Right lung (tissue), 2 donors: ENCODE measurements at regions not wholly inside any gene's neighbourhood (a gene's known extent, or its start where the extent isn't known, plus 50 kb on each side); places are given as distances from the start of the nearest gene placed in this dataset.
"Not testable (repeated sequence)": the region's sequence is repeated elsewhere in the genome, so short reads cannot be mapped to it uniquely, and the experiment has no call there.

Source experiments
- DNase-seq, 2 donors: peaks; one replicate each; pipeline ENCODE4 v3.0.0-alpha.2; 2013

DNA sequence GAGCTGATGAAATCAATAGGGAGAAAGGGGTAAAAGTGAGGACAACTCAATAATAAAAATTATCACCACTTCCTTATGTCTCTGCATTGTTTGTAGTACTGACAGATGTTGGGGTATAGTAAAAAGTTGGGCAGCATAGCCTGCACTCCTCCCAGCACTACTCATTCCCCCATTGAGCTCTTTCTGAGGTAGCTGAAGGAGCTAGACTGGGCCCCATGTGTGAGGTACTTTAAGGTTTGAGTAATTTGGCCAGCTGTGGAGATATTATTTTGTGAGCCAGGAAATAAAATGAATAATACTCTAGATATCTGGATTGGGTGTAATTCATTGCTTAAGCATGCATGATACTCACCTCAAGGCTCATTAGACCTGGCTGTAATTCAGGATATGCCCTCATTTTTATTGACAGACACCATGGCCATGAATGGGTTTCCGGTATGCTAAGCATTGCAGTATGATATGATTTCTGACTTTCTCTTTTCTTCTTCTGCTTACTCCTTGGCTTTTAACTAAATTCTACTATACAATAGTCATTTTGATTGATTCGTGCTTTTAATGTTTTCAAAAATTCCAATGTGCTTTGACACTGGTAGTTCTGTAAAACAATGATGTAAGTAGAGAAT, 283.9 kb upstream of the RIMS1 start:
- DNase-seq = no peak

DNA sequence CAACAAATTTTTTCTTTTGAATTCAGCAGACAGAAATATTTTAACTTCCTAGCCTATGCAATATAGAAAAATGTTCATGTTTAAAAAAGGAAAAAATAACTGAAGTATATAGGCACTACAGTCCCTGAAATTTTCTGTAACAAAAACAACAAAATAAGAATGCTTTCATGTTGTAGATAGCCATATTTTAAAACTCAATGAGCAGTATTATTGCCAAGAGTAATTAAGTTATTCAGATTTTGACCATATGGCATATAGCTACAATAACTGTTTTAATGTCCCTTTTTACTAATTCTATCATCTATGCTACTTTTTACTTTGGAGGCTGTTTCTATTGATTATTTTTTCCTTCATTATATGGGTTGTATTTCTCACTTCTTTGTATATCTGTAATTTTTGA, 283.3 kb upstream of the RIMS1 start:
- DNase-seq = peak in 1 of 2 donors; percentile 16

DNA sequence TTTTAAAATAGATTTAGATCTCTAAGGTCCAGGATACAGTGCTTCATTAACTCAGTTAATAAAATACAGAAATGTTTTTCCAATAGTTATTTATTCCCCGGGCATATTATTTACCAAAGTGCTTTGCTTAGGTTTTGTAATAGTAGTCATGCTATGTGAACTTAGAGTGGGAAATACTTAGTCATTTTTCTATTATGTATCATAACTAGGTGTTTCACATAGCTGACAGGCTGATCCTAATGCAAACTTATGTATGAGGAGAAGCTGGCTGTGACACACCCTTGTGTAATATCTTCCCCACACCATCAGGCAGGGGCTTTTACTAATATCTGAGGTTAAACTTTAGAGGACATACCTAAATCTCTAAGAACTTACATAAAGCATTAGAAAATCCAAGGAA, 277.7 kb upstream of the RIMS1 start:
- DNase-seq = no peak

DNA sequence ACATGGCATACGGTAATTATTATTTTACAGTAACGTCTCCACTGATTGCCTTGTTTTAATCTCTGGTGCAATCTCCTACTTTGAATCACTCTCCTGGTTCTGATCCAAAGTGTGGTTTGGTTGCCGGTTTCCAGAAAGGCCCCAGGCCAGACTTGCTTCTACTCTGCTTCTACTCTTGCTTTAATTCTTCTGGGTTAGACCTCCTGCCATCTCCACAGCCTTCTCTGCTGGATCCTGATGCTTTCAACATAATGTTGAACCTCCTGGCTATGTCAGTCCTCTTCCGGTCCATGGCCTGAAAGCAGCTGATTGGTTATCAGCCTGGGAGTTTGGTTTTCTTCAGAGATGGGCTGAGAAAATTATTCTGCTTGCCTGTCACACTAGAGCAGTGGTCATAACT, 266.5 kb upstream of the RIMS1 start:
- DNase-seq = no peak

DNA sequence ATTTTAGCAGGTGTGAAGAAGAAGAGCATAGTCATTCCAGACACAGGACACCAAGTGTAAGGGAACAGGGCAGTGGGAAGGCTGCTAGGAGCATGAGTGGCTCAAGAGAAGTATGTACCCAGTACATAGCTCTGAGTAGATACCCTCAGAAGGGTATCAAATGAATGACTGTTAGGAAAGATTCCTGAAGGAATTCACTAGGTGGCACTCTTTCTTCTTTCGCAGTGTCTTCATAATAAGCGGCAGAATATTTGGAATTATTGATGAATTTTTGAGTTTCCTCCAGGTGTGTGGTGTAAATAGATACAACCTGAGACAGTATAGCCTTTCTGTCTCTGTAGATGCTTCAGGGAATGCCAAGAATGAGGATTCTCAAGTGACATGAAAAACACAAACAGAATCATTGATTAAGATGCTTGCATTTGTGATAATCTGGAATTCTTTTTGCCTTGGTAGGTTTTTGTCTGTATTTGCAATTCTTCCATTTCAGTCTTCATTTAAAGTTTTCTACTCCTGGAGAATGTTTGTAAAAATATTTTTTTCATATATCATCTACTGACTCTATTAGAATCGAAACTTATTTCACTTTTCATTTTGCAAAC, 264.3 kb upstream of the RIMS1 start:
- DNase-seq = no peak

DNA sequence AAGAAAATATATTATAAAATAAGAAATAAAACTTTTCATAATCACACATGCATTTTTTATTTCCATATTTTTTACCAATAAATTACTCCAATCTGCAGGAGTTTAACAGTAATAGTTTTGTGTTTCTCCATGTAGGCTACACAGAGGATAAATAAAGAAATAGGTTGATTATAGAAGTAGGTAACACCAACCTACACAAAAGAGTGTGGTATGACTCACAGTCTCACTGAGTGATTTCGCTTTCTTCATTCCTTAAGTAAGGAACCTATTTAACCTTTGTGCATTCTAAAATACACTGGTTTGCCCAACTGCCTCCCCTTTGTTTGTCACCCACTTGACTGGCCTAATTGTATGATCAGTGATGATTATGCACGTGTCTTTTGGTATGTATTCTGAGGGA, 244.2 kb upstream of the RIMS1 start:
- DNase-seq = no peak

DNA sequence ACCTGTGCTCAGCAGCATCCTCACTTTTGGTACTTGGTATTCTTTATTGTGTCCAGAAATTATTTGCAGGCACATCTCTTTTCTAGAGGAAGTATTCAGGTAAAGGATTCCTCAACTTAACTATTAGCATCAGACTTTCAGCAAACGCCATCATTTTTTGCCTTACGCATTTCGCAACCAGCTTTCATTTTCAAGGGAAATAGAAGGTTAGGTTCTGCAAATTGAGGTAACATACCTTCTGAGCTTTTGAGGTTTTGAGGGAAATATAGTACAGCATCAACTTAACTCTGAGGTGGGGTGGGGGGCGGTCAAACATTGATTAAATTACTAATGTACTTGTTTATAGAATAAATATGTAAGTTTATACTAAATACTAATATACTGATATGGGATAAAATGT, 243.6 kb upstream of the RIMS1 start:
- no peak for DNase-seq

DNA sequence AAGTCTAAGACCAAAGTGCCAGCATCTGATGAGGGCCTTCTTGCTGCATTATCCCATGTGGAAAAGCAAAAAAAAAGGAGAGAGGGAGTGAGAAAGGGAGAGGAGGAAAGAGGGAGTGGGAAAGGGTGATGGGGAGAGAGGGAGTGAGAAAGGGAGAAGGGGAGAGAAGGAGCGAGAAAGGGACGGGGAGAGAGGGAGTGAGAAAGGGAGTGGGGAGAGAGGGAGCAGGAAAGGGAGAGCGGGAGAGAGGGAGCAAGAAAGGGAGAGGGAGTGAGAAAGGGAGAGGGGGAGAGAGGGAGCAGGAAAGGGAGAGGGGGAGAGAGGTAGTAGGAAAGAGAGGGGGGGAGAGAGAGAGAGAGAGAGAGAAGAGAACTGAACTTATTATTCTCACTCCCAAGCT, 241.1 kb upstream of the RIMS1 start:
- no peak for DNase-seq

DNA sequence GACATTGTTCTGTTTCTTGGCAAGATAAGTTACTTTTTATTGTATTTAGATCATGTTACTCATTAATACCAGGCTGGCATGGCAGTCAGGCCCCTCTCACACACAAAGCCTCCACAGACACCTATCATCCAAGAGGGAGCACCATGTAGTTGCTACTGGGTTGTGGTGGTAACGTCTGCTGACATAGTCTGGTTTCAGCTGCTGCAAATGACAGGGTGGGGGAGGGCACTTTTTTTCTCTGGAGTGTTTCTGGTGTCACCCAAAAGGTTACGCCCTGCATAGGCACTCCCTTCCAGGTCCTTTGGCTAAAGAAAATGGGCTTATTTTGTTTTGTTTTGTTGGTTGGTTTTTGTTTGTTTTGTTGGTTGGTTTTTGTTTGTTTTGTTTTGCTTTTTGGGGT, 236.4 kb upstream of the RIMS1 start:
- DNase-seq = no peak

DNA sequence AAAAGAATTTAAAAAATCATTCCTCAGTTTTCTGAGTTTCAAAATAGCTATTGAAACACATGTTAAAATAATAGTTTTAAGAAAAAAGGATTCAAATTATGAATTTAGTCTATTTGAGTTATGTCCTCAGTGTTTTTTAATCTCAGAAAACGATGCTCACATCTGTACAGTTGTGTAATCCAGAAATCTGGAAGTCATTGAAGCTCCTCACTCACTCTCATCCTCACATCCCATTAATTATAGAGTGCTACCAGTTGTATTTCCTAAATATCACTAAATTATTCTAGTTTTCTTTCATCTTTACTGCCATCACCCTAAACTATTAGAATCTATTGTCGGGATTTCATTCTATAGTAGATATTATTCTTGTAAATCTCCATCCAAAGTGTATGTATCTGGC, 234.7 kb upstream of the RIMS1 start:
- DNase-seq = no peak

DNA sequence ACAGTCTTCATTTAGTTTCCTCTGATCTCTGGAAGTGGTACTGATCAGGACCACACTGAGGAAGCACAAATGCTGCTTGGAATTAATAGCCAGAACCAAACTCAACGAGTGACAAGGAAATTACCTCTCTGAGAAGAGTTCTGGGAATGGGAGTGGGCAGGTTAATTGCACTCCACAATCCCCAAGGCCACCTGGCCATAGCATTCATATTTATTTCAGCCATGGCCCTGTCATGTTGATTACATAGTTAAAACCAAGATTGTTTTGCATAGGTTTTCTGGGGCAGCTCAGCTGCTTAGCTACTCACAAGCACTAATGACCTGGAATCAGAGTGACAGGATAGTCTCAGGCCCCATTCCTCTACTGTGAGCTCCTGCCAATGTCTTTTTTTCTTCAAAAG, 230.2 kb upstream of the RIMS1 start:
- no peak for DNase-seq

DNA sequence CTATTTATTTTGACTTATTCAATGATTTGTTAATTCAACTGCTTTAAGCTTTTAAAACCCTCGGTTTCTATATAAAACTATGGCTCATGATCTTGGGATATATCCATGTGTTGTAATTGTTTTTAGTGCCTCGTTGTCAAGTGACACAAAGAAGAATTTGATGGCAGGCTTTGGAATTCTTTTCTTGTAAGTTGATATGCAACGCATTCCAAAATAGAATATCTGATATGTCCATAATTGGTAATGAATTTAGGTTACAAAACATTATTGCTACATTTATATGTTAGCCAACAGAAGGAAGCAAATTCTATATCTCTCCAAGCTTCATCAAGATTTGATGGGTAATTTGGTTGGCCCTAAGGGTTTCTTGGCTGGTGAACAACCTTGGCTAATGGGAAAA, 220.4 kb upstream of the RIMS1 start:
- DNase-seq = no peak

DNA sequence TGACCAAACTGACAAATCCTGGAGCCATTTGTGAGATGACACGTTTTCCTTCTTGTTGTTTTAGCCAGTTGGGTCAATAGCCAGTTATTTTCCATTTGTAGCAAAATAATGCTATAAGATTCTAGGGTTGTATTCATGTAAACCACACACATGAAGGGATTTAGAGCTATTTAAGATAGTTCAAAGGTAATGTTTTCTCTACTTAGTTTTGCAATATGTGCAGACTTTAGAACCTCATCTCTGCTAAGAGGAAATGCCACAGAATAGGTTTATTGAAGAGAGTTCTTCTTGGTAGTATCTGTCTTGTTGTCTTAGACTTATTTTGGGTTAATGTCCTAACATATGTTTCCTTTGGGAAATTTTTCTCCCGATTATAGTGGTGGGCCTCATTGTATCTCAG, 213.5 kb upstream of the RIMS1 start:
- no peak for DNase-seq

DNA sequence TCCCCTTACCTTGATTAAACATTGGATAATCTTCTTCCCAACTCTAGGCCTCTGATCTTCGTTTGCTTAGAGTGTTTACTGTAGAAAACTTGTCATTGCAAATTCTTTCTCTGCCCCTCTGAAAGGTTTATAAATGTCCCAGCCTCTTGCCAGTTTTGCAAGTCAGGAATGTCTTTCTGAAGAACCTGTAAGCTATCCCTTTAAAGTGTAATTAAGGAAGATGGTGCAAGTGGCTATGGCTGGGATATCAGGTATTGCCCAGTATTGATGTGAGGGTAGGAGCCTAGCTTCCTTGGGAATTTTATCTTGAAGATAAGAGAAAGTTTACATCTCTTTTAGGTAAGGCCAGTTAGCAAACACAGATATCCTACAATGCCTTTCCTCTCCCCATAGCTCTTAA, 211.0 kb upstream of the RIMS1 start:
- no peak for DNase-seq

DNA sequence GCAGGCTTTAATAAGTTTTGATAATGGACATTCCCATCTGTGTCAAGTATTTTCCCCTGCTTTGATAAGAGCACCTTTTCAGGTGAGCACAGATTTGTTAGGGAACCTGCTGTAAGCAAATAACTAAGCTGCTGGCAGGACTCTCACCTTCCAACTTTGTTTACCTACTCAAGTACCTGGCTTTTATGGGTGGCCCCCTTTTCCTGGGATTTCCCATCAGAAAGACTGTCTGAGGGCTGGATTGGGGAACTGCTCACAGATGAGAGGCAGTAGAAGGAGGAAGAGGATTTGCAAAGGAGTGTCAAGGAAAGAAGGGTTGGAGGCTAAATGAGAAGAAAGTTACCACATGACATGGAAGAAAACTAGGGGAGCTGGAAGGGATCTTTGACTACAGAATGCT, 210.1 kb upstream of the RIMS1 start:
- DNase-seq = no peak

DNA sequence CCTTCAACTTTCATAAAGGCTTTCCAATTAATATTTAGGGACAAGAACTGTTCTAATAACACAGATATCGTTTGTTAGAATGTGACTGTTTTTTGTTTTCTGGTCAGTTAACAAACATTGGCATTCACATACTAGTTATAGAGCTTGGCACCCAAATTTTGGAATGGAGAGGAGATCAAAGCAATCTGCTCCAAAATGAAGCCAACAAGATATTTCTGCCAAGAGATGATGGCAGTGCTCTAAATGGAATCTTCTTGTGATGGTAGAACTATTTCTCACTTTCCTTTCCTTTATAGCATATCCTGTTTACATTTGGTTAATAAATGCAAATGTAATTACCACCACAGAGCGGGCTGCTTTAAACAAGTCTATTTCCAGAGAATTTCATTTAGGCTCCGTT, 208.3 kb upstream of the RIMS1 start:
- no peak for DNase-seq

DNA sequence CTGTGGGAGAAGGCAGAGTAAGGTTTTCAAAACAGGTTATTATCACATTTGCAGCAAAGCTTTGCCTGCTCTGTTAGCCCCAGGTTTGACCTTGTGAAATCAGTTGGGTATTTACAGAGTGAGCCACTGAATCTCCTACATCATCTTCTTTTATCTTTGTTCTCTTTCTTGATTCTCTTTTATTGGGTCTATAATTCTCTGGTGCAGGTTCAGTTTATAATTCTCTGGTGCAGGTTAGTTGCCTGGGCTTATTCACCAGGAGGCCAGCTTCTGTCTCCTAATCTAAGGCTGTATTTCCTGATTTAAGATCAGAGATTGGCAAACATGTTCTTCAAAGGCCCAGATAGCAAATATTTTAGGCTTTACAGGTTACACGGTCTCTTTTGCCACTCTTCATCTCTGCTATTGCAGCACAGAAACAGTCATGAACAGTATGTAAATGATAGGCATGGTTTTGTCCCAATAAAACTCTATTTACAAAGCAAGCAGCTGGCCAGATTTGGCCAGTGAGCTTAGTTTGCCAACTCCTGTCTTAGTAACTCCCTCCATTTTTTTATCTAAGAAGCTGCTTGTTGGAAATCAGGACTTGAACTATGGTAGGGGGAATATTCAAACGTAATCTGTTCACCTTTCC, 205.0 kb upstream of the RIMS1 start:
- DNase-seq = no peak

DNA sequence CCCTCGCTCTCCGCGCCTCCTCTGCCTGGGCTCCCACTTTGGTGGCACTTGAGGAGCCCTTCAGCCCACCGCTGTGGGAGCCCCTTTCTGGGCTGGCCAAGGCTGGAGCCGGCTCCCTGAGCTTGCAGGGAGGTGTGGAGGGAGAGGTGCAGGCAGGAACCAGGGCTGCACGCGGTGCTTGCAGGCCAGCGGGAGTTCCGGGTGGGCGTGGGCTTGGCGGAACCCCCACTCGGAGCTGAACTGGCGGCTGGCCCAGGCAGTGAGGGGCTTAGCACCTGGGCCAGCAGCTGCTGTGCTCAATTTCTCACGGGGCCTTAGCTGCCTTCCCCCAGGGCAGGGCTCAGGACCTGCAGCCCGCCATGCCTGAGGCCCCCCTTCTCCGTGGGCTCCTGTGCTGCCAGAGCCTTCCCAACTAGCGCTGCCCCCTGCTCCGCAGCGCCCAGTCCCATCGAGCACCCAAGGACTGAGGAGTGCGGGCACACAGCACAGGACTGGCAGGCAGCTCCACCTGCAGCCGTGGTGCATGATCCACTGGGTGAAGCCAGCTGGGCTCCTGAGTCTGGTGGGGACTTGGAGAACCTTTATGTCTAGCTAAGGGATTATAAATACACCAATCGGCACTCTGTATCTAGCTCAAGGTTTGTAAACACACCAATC, 200.2 kb upstream of the RIMS1 start:
- not testable (repeated sequence) for DNase-seq

DNA sequence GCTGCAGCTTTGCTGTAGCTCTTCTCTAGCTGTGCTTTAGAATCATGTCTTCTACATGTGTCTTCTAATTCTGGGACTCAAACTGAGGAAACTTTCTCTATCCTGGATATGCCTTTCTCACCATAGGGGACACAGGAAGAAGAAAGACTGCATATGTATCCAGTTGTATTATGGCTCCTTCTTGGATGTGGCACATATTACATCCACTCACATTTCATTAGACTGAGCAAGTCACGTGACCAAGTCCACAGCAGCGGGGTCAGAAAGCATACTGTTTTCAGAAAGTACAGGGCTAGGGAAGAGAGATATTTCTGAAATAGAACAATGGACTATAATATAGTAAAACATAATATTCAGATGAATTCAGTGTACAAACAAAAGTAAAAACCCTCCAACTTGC, 187.6 kb upstream of the RIMS1 start:
- no peak for DNase-seq

DNA sequence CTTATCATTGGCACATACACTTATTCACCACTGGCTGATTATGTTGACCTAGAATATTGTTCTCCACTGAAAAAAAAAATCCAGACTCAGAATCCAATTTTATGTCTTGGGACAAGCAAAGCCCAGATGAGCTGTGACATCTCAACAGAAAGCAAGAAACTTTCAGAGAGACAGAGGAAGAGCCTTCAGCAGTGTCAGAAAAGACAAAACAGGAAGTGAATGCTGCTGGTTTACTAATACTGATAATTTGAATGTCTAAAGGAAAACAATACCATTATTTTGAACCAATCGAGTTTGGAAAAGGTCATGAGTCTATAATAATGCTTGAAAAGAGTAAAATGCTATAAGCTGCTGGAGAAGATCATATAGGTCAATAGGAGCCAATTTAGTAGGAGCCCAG, 179.8 kb upstream of the RIMS1 start:
- no peak for DNase-seq

DNA sequence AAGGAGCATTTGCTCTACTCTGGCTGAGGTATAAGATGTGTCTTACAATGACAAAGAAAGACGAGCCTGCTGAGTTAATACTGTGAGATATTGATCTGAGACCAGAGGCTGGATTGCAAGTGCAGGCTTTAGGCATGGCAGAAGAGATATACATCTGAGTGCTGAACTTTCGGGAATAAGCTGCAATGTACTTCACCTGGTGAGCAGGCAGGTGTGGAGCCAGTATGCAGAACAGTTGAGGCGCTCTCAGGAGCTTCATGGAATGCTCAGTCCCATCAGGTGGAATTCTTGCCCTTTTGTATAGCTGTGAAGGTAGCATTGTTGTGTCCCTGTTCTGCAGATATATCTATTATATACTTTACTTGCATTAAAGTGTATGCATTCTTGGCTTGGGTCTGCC, 179.3 kb upstream of the RIMS1 start:
- no peak for DNase-seq

DNA sequence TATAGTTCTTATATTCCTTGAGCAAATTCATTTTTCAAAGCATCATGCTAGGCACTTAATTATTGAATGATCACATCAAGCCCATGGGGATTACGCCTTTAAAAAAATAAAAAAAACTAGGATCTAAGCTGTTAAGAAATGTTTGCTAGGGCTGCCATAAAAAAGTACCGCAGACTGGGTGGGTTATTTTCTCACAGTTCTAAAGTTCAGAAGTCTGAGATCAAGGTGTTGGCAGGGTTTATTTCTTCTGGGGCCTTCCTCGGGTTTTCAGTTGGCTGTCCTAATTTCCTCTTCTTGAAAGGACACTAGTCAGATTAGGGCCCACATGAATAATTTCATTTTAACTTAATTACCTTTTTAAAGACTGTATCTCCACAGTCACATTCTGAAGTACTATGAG, 165.6 kb upstream of the RIMS1 start:
- DNase-seq = no peak

DNA sequence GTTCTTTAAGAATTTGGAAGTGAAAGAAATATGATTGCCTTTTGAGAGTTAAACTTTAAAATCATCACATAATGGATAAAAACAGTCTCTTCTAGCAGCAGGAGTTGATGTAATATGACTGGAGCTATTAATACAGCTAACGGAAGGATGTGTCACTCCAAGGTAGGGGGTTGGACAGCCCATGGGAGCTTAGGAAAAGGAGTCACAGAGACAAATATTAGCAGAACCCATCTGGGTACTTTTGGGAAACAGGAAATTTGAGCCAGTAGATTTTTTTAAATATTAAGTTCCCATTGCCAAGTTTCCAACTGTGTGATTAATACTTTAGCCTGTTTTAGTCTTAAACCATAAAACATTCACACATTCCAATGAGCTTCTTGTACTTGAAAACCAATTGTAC, 164.7 kb upstream of the RIMS1 start:
- peak in 1 of 2 donors; percentile 2 for DNase-seq
